Heart left ventricle (tissue), 16 donors: ENCODE measurements at regions not wholly inside any gene's neighbourhood (a gene's known extent, or its start where the extent isn't known, plus 50 kb on each side); places are given as distances from the start of the nearest gene placed in this dataset.

Experiments
- ATAC-seq, 4 donors: fragments of 200-7000 bp; cut with Tn5 transposase; one replicate each; pipeline ENCODE4 v1.9.1; 2020 to 2022; ENCODE audit warnings: moderate library complexity in 4 of 4, mild to moderate bottlenecking in 3 of 4, moderate number of reproducible peaks in 1 of 4
- DNase-seq, 5 donors: peaks; one replicate each; pipeline ENCODE4 v3.0.0-alpha.2; 2020
- H3K27ac ChIP-seq, 12 donors: fragments of 200-600 bp; sonication (generic) in 4 of 12; one replicate each; pipeline versions ENCODE4 v1.5.0 to v1.8.0; 2016 to 2022; ENCODE audit warnings: mild to moderate bottlenecking in 2 of 12
- H3K27me3 ChIP-seq, 9 donors: fragments of 200-600 bp; sonication (generic) in 2 of 9; one replicate each; pipeline versions ENCODE4 v1.5.1 to v1.8.0; 2016 to 2022; ENCODE audit warnings: mild to moderate bottlenecking in 3 of 9
- H3K36me3 ChIP-seq, 9 donors: fragments of 200-600 bp; sonication (generic) in 2 of 9; one replicate each; pipeline versions ENCODE4 v1.5.0 to v1.8.0; 2018 to 2022; ENCODE audit warnings: mild to moderate bottlenecking in 2 of 9
- H3K4me1 ChIP-seq, 12 donors: fragments of 200-600 bp; sonication (generic) in 4 of 12; one replicate each; pipeline versions ENCODE4 v1.5.0 to v1.8.0; 2016 to 2022; ENCODE audit warnings: mild to moderate bottlenecking in 3 of 12
- H3K4me3 ChIP-seq, 12 donors: fragments of 200-600 bp; sonication (generic) in 4 of 12; one replicate each; pipeline versions ENCODE4 v1.5.0 to v1.8.0; 2017 to 2022; ENCODE audit warnings: mild to moderate bottlenecking in 9 of 12, moderate library complexity in 4 of 12
- H3K9me3 ChIP-seq, 12 donors: fragments of 200-600 bp; sonication (generic) in 4 of 12; one replicate each; pipeline versions ENCODE4 v1.5.0 to v1.8.0; 2016 to 2022; ENCODE audit warnings: mild to moderate bottlenecking in 1 of 12
- CTCF ChIP-seq, 12 donors: fragments of 200-600 bp; sonication (generic) in 4 of 12; IDR thresholded peaks; one replicate each; pipeline versions ENCODE4 v1.5.0 to v1.8.0; 2018 to 2022; ENCODE audit warnings: antibody characterized with exemption in 12 of 12, mild to moderate bottlenecking in 5 of 12
- POLR2A ChIP-seq, 2 donors: fragments of 450-650 bp; IDR thresholded peaks; one replicate each; pipeline ENCODE4 v1.6.1; 2017; ENCODE audit warnings: antibody characterized with exemption in 2 of 2, mild to moderate bottlenecking in 2 of 2, moderate library complexity in 2 of 2
- WGBS, 4 donors: extraction: QIAGEN DNeasy Blood & Tissue Kit in 2 of 4; methylation state at CpG; one replicate each; pipeline versions ENCODE4 v1.1.5 to v1.1.7; 2013 to 2018; 5-methylcytosine and 5-hydroxymethylcytosine counted together
- intact Hi-C, 10 donors: fragments of 100-400 bp; cut with DNase I; formaldehyde crosslinking; loops; one replicate each; pipeline versions ENCODE4 v1.11.1 to v1.14.2; 2022
- donor health status: ischemic (EF 13 %, LVEDD 7.1; RV severe dilation, severe dysfunction).
- donor health status: healthy with polysubstance abuse.
- donor health status: DM: no; HTN: yes; CAD: no.
- donor health status: DM: no; HTN: no; CAD: no.
- donor health status: ischemic (EF 25% LVEDD 6.9; RV normal size, moderate dysfunction).
- donor health status: ischemic (EF 25% LVEDD 5.7; RV mildly dilated, moderate dysfunction).
- donor health status: healthy.
- donor health status: DM: yes; HTN: yes; CAD: no.
- donor health status: ischemic (EF 35%, LVEDD 5.7; RV mildly dilated, moderate dysfunction).
- donor health status: nonischemic (EF 11% LVEDD 7.7; RV severe dilation, severe dysfunction).
- donor health status: DM: yes; HTN: yes; CAD: no.
- donor health status: PGD.
- donor health status: ischemic (EF 29% LVEDD 5.4; RV normal size, mild dysfunction).
- donor health status: nonischemic (EF 23%, LVEDD 6.1; RV moderate dilation, normal function).

- Histone ChIP-seq H3K4me3 (no peak overlapping the region), H3K36me3 (peaks cover 0 to 7% (median 0%) of the 10 kb centered on the region in 9 donors), H3K27ac (no peak overlapping the region), H3K27me3 (no peaks in the 10 kb centered on the region), H3K4me1 (peaks cover 0 to 8% (median 0%) of the 10 kb centered on the region in 12 donors), H3K9me3 (peaks cover 0 to 4% (median 0%) of the 10 kb centered on the region in 12 donors)
- WGBS, 4 donors: 80 to 90% (median 85%) methylated on average over 2 of the region's 2 CpGs
- intact Hi-C loops: no loop called here
- ATAC-seq: no peak
- DNase-seq: no peak
- no peak for TF ChIP-seq POLR2A (IDR thresholded peaks at IDR 0.05)
- TF ChIP-seq CTCF (IDR thresholded peaks at IDR 0.05): no peak
Measured at GRCh38 chr6:167049275-167049674, 50.1 kb downstream of the CEP43 start.

- no peak for DNase-seq
- H3K36me3 ChIP-seq: peaks cover 0 to 7% (median 0%) of the 10 kb centered on the region in 9 donors
- H3K27me3 ChIP-seq: no peaks in the 10 kb centered on the region
- peak in 1 of 4 donors; percentile 58 for ATAC-seq
- intact Hi-C loops: no loop called here
- no peak overlapping the region for H3K27ac ChIP-seq
- H3K4me3 ChIP-seq: no peak overlapping the region
- H3K4me1 ChIP-seq: peaks cover 0 to 8% (median 0%) of the 10 kb centered on the region in 12 donors
- TF ChIP-seq CTCF (IDR thresholded peaks at IDR 0.05) (no peak), POLR2A (IDR thresholded peaks at IDR 0.05) (no peak)
- H3K9me3 ChIP-seq: peaks cover 0 to 4% (median 0%) of the 10 kb centered on the region in 12 donors
Measured at GRCh38 chr6:167050903-167051302, 51.7 kb downstream of the CEP43 start.

- peaks cover 0 to 4% (median 0%) of the 10 kb centered on the region in 12 donors for H3K9me3 ChIP-seq
- H3K27ac ChIP-seq: no peak overlapping the region
- intact Hi-C loops: no loop called here
- no peak overlapping the region for H3K4me3 ChIP-seq
- H3K4me1 ChIP-seq: peaks cover 0 to 5% (median 0%) of the 10 kb centered on the region in 12 donors
- DNase-seq (no peak), ATAC-seq (no peak)
- H3K27me3 ChIP-seq: no peaks in the 10 kb centered on the region
- TF ChIP-seq CTCF (IDR thresholded peaks at IDR 0.05) (no peak), POLR2A (IDR thresholded peaks at IDR 0.05) (no peak)
- H3K36me3 ChIP-seq: no peaks in the 10 kb centered on the region
- 50 to 69% (median 57%) methylated on average over 5 of the region's 5 CpGs for WGBS, 4 donors
Measured at GRCh38 chr6:167053895-167054530, 54.8 kb downstream of the CEP43 start.

- DNase-seq: no peak
- Histone ChIP-seq H3K27ac (no peak overlapping the region), H3K4me1 (peaks cover 0 to 5% (median 0%) of the 10 kb centered on the region in 12 donors), H3K4me3 (no peak overlapping the region), H3K27me3 (no peaks in the 10 kb centered on the region), H3K36me3 (no peaks in the 10 kb centered on the region), H3K9me3 (peaks cover 0 to 4% (median 0%) of the 10 kb centered on the region in 12 donors)
- ATAC-seq: no peak
- TF ChIP-seq CTCF (IDR thresholded peaks at IDR 0.05): no peak
- TF ChIP-seq POLR2A (IDR thresholded peaks at IDR 0.05): no peak
- WGBS, 4 donors: 78 to 87% (median 84%) methylated on average over 8 of the region's 8 CpGs
- intact Hi-C loops: no loop called here
Measured at GRCh38 chr6:167054987-167055386, 55.8 kb downstream of the CEP43 start.
